K562 (cell line): ENCODE measurements at regions not wholly inside any gene's neighbourhood (a gene's known extent, or its start where the extent isn't known, plus 50 kb on each side); places are given as distances from the start of the nearest gene placed in this dataset.

Experiments used
- ATAC-seq: fragments of 200-7000 bp; cut with Tn5 transposase; 3 replicates; pipeline ENCODE4 v1.9.1; 2020; ENCODE audit warnings: moderate library complexity
- BruUV-seq: library from RNA; stranded (reverse); fragments of 400-500 nt; replicated peaks from 2 replicates; lab custom pipeline; 2021; lab: Mats Ljungman, UMichigan
- CTCF ChIA-PET: fragments of 300-600 bp; formaldehyde crosslinking; extraction: SDS; loops from one replicate; lab custom pipeline; 2021; ENCODE audit warnings: low intra/inter-chr PET ratio; lab: Yijun Ruan, JAX
- POLR2A ChIA-PET: fragments of 300-600, 350-650 bp; sonication (Branson Sonifier 250); formaldehyde crosslinking; extraction: SDS; loops from one replicate; lab custom pipeline; 2021; ENCODE audit warnings: antibody characterized with exemption, inconsistent platforms; lab: Yijun Ruan, JAX
- DNase-seq, 4 experiments: peaks; one replicate each; pipeline versions ENCODE4 v3.0.0 to v3.0.0-alpha.2; 2011 to 2018; ENCODE audit warnings: low spot score in 3 of 4, mixed read lengths in 3 of 4; ENCODE audit errors: extremely low read depth in 1 of 4
- FAIRE-seq: peaks from 2 replicates; lab custom pipeline; 2011; peaks lifted over from hg19 to GRCh38; lab: Jason Lieb, UNC
- H2AFZ ChIP-seq: 2 replicates; pipeline ENCODE4 v1.6.0; 2011; ENCODE audit warnings: low read depth, low read length, control low read depth, inconsistent platforms
- H3K27ac ChIP-seq: fragments of 200-600 bp; 3 replicates; pipeline ENCODE4 v1.8.0; 2011; ENCODE audit warnings: low read depth, mild to moderate bottlenecking, control low read depth, inconsistent platforms, low read length, moderate library complexity, mixed read lengths; ENCODE audit errors: extremely low read depth
- H3K27me3 ChIP-seq, 2 experiments: fragments of 300-600 bp in 1 of 2; 2 replicates in 1 of 2; 3 replicates in 1 of 2; pipeline versions ENCODE4 v1.6.0 to v1.8.0; 2011; ENCODE audit warnings: inconsistent platforms in 2 of 2, low read length in 2 of 2, mild to moderate bottlenecking in 1 of 2, mixed read lengths in 1 of 2, moderate library complexity in 1 of 2; ENCODE audit not compliant: control insufficient read depth in 2 of 2, insufficient read depth in 2 of 2
- H3K36me3 ChIP-seq: fragments of 300-600 bp; 3 replicates; pipeline ENCODE4 v1.8.0; 2011; ENCODE audit warnings: mild to moderate bottlenecking, low read length, inconsistent platforms; ENCODE audit not compliant: control insufficient read depth, insufficient read depth
- H3K4me1 ChIP-seq, 2 experiments: fragments of 200-600 bp in 1 of 2; replicated peaks in 1 of 2; 2 replicates in 1 of 2; 3 replicates in 1 of 2; pipeline versions ENCODE4 v1.5.1 to v1.8.0; 2011; ENCODE audit warnings: inconsistent platforms in 2 of 2, low read length in 2 of 2, mild to moderate bottlenecking in 1 of 2, mixed read lengths in 1 of 2, moderate library complexity in 1 of 2; ENCODE audit not compliant: control insufficient read depth in 2 of 2, insufficient read depth in 2 of 2
- H3K4me2 ChIP-seq: 2 replicates; pipeline ENCODE4 v1.6.1; 2011; ENCODE audit warnings: low read length, control low read depth, inconsistent platforms, mixed read lengths; ENCODE audit not compliant: insufficient read depth
- H3K4me3 ChIP-seq: fragments of 200-600 bp; sonication (generic), shearing (Covaris generic); 2 replicates; pipeline ENCODE4 v1.5.1; 2016; ENCODE audit warnings: control low read depth, inconsistent platforms
- H3K79me2 ChIP-seq: fragments of 200-600 bp; 3 replicates; pipeline ENCODE4 v1.8.0; 2011; ENCODE audit warnings: low read length, inconsistent platforms; ENCODE audit not compliant: control insufficient read depth, insufficient read depth
- H3K9ac ChIP-seq, 2 experiments: 2 replicates each; pipeline versions ENCODE4 v1.6.0 to v1.6.1; 2011; ENCODE audit warnings: low read depth in 2 of 2, low read length in 2 of 2, control low read depth in 1 of 2, inconsistent platforms in 1 of 2, mild to moderate bottlenecking in 1 of 2, mixed read lengths in 1 of 2; ENCODE audit not compliant: insufficient read depth in 1 of 2
- H3K9me1 ChIP-seq: one replicate; pipeline ENCODE4 v1.6.0; 2011; ENCODE audit warnings: inconsistent platforms, mild to moderate bottlenecking, low read length, moderate library complexity; ENCODE audit not compliant: control insufficient read depth, insufficient read depth
- H3K9me3 ChIP-seq: replicated peaks from 2 replicates; pipeline ENCODE4 v1.5.1; 2011; ENCODE audit warnings: low read depth, low read length, inconsistent platforms; ENCODE audit not compliant: control insufficient read depth, insufficient read depth
- H4K20me1 ChIP-seq: replicated peaks from 2 replicates; pipeline ENCODE4 v1.6.1; 2011; ENCODE audit warnings: low read length, inconsistent platforms, mixed read lengths; ENCODE audit not compliant: control insufficient read depth, insufficient read depth
- C11orf30 ChIP-seq: fragments of 450-650 bp; IDR thresholded peaks from 2 replicates; pipeline ENCODE4 v1.6.1; 2016; ENCODE audit warnings: low read depth, mild to moderate bottlenecking
- CBX2 ChIP-seq: fragments of 200-600 bp; sonication (generic); IDR thresholded peaks from one replicate; pipeline ENCODE4 v1.6.1; 2012; ENCODE audit warnings: mild to moderate bottlenecking, low read length, inconsistent platforms; ENCODE audit not compliant: insufficient read depth, poor library complexity, severe bottlenecking
- CHD2 ChIP-seq: IDR thresholded peaks from 2 replicates; pipeline ENCODE4 v1.6.1; 2011; ENCODE audit warnings: low read depth, low read length
- FOSL1 ChIP-seq: fragments of 200-800 bp; sonication (Bioruptor generic); conservative IDR thresholded peaks from 2 replicates; pipeline ENCODE4 v1.6.1; 2016; ENCODE audit warnings: missing genetic modification characterization, missing compliant biosample characterization
- GABPA ChIP-seq: fragments of 200-800 bp; sonication (Bioruptor generic); conservative IDR thresholded peaks from 2 replicates; pipeline ENCODE4 v1.6.1; 2016; ENCODE audit warnings: low read depth, missing genetic modification characterization, missing compliant biosample characterization
- KAT8 ChIP-seq: fragments of 450-650 bp; IDR thresholded peaks from 2 replicates; pipeline ENCODE4 v1.6.1; 2016; ENCODE audit warnings: low read depth, mild to moderate bottlenecking
- MLLT1 ChIP-seq, 2 experiments: fragments of 450-650 bp; IDR thresholded peaks; 2 replicates each; pipeline ENCODE4 v1.6.1; 2016
- MTA3 ChIP-seq: fragments of 450-650 bp; formaldehyde crosslinking; IDR thresholded peaks from 2 replicates; pipeline ENCODE4 v1.6.1; 2017; ENCODE audit warnings: mild to moderate bottlenecking, borderline replicate concordance
- NCOA6 ChIP-seq: fragments of 450-650 bp; IDR thresholded peaks from 2 replicates; pipeline ENCODE4 v1.6.1; 2017; ENCODE audit warnings: mild to moderate bottlenecking
- NR2C2 ChIP-seq, 2 experiments: fragments of 200-800 bp in 1 of 2; sonication (Bioruptor generic) in 1 of 2; sonication (generic) in 1 of 2; formaldehyde crosslinking in 1 of 2; IDR thresholded peaks; 2 replicates each; pipeline versions ENCODE4 v1.6.1 to v1.8.0; 2016 to 2022; ENCODE audit warnings: mild to moderate bottlenecking in 1 of 2, missing compliant biosample characterization in 1 of 2, missing genetic modification characterization in 1 of 2, missing genetic modification reagents in 1 of 2
- POLR2AphosphoS5 ChIP-seq: IDR thresholded peaks from 2 replicates; pipeline ENCODE4 v1.6.1; 2011; ENCODE audit warnings: mild to moderate bottlenecking, low read depth, low read length, moderate library complexity; ENCODE audit not compliant: control insufficient read depth, insufficient read depth
- SIRT6 ChIP-seq: IDR thresholded peaks from one replicate; pipeline ENCODE4 v1.6.1; 2012; ENCODE audit warnings: low read depth, mild to moderate bottlenecking, control low read depth, inconsistent platforms, low read length, moderate library complexity
- ZNF212 ChIP-seq: fragments of 450-650 bp; formaldehyde crosslinking; IDR thresholded peaks from 2 replicates; pipeline ENCODE4 v1.4.0; 2020; ENCODE audit warnings: mild to moderate bottlenecking
- WGBS: fragments of 100-300 bp; shearing (Covaris generic); methylation state at CpG from one replicate; pipeline ENCODE4 v1.1.6; 2016; ENCODE audit warnings: low coverage, mixed read lengths; ENCODE audit not compliant: insufficient coverage; ENCODE audit errors: missing lambda C conversion rate; 5-methylcytosine and 5-hydroxymethylcytosine counted together
- in situ Hi-C: fragments of 300-500 bp; cut with MboI; formaldehyde crosslinking; loops from 4 replicates; pipeline ENCODE4 v1.15.0; 2018; ENCODE audit warnings: inconsistent platforms, mixed read lengths
- intact Hi-C: fragments of 100-400 bp; cut with micrococcal nuclease; formaldehyde crosslinking; loops from 2 replicates; pipeline ENCODE4 v1.14.2; 2022

GRCh38 chr9:118271936-118272335 is 567.7 kb downstream of the TLR4 start:
- Histone ChIP-seq H3K4me1 (no peaks in the 10 kb centered on the region), H3K27ac (no peak overlapping the region), H3K27me3 (no peaks in the 10 kb centered on the region), H3K79me2 (no peaks in the 10 kb centered on the region), H3K9me3 (no peaks in the 10 kb centered on the region), H3K36me3 (no peaks in the 10 kb centered on the region), H3K9me1 (no peaks in the 10 kb centered on the region), H3K9ac (no peak overlapping the region), H3K4me2 (no peak overlapping the region), H2AFZ (no peak overlapping the region), H3K4me3 (no peak overlapping the region), H4K20me1 (no peaks in the 10 kb centered on the region)
- TF ChIP-seq CHD2 (no peak), C11orf30 (no peak), ZNF212 (CRISPR knock-in tag) (no peak), GABPA (tag) (no peak), NCOA6 (no peak), POLR2AphosphoS5 (no peak), SIRT6 (no peak), NR2C2 (CRISPR knock-in tag; IDR thresholded peaks at IDR 0.05) (no peak), NR2C2 (tag; IDR thresholded peaks at IDR 0.05) (no peak), CBX2 (no peak), MLLT1 (IDR thresholded peaks at IDR 0.05) (no peak), FOSL1 (tag) (no peak), MTA3 (no peak), KAT8 (no peak)
- no peak for DNase-seq
- no peak for ATAC-seq
- intact Hi-C loops (no loop called here), in situ Hi-C loops (no loop called here)
- WGBS, result 0% methylated on average over 1 of the region's 1 CpG
- no peak for FAIRE-seq
- ChIA-PET CTCF (no interaction called here), POLR2A (interaction anchor here (0.7 kb wide), 1 partner anchor 1109 kb away, joined by 3 read pairs; no protein-coding TSS in a partner anchor)
- BruUV-seq, result no TSS peak
